Gastroesophageal sphincter (tissue), 3 donors: ENCODE measurements at regions not wholly inside any gene's neighbourhood (a gene's known extent, or its start where the extent isn't known, plus 50 kb on each side); places are given as distances from the start of the nearest gene placed in this dataset.

Source experiments
- EP300 ChIP-seq: sonication (generic); formaldehyde crosslinking; IDR thresholded peaks from one replicate; pipeline ENCODE4 v1.6.1; 2017; ENCODE audit warnings: antibody characterized with exemption, mild to moderate bottlenecking
- POLR2A ChIP-seq, 2 donors: fragments of 450-650 bp; IDR thresholded peaks; one replicate each; pipeline ENCODE4 v1.6.1; 2017; ENCODE audit warnings: antibody characterized with exemption in 2 of 2, mild to moderate bottlenecking in 2 of 2, moderate library complexity in 1 of 2
- POLR2AphosphoS5 ChIP-seq: sonication (generic); formaldehyde crosslinking; IDR thresholded peaks from one replicate; pipeline ENCODE4 v1.6.1; 2017; ENCODE audit warnings: antibody characterized with exemption
- TF ChIP-seq, protein P1 (sequence below), 4 experiments: fragments of 200-600 bp in 2 of 4; fragments of 450-650 bp in 2 of 4; sonication (generic) in 1 of 4; IDR thresholded peaks; one replicate each; pipeline ENCODE4 v1.5.1; 2017 to 2019; ENCODE audit warnings: antibody characterized with exemption in 4 of 4, mild to moderate bottlenecking in 2 of 4, moderate library complexity in 2 of 4

DNA sequence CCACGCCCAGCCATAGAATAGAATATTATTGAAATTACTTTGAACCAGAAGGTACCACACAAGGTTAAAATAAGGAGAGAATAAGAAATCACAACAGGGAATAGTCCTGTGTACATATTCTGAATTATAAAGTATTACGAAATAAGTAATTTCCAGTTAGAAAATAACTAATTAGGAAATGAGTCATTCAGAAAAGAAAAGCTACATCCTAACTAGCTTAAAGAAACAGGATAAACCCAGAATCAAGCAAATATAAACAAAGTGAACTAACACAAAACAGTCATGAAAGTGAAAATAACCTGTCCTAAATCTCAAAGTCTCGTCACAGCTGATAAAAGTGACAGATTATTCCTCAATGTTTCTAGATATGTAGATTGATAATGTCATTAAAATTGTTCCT lies 74.8 kb upstream of the NEBL start:
- TF ChIP-seq, protein P1, sequence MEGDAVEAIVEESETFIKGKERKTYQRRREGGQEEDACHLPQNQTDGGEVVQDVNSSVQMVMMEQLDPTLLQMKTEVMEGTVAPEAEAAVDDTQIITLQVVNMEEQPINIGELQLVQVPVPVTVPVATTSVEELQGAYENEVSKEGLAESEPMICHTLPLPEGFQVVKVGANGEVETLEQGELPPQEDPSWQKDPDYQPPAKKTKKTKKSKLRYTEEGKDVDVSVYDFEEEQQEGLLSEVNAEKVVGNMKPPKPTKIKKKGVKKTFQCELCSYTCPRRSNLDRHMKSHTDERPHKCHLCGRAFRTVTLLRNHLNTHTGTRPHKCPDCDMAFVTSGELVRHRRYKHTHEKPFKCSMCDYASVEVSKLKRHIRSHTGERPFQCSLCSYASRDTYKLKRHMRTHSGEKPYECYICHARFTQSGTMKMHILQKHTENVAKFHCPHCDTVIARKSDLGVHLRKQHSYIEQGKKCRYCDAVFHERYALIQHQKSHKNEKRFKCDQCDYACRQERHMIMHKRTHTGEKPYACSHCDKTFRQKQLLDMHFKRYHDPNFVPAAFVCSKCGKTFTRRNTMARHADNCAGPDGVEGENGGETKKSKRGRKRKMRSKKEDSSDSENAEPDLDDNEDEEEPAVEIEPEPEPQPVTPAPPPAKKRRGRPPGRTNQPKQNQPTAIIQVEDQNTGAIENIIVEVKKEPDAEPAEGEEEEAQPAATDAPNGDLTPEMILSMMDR (IDR thresholded peaks at IDR 0.05): no peak
- TF ChIP-seq EP300 (no peak), POLR2A (IDR thresholded peaks at IDR 0.05) (no peak), POLR2AphosphoS5 (no peak)
